Peyer's patch (tissue), 4 donors: ENCODE measurements at regions not wholly inside any gene's neighbourhood (a gene's known extent, or its start where the extent isn't known, plus 50 kb on each side); places are given as distances from the start of the nearest gene placed in this dataset.
A peak's percentile ranks its signal among the peaks of the same experiment; 100 is the strongest.

Experiments
- DNase-seq, 3 donors: peaks; one replicate each; pipeline ENCODE4 v3.0.0-alpha.2; 2017 to 2019
- H3K27ac ChIP-seq, 4 donors: fragments of 200-600 bp; sonication (generic); one replicate each; pipeline ENCODE4 v1.5.1; 2016 to 2019
- H3K27me3 ChIP-seq, 2 donors: fragments of 200-600 bp; sonication (generic); one replicate each; pipeline ENCODE4 v1.5.1; 2019
- H3K36me3 ChIP-seq, 3 donors: fragments of 200-600 bp; sonication (generic); one replicate each; pipeline ENCODE4 v1.5.1; 2016 to 2019
- H3K4me1 ChIP-seq, 4 donors: fragments of 200-600 bp; sonication (generic); one replicate each; pipeline ENCODE4 v1.5.1; 2016 to 2019
- H3K4me3 ChIP-seq, 4 donors: fragments of 200-600 bp; sonication (generic); 1 replicate in 3 of 4; 2 replicates in 1 of 4; pipeline ENCODE4 v1.5.1; 2016 to 2019; ENCODE audit warnings: mild to moderate bottlenecking in 1 of 4
- H3K9me3 ChIP-seq, 4 donors: fragments of 200-600 bp; sonication (generic); one replicate each; pipeline ENCODE4 v1.5.1; 2016 to 2019; ENCODE audit warnings: mild to moderate bottlenecking in 1 of 4
- CTCF ChIP-seq, 6 experiments: fragments of 450-650 bp in 4 of 6; fragments of 200-600 bp in 2 of 6; sonication (generic) in 1 of 6; IDR thresholded peaks; one replicate each; pipeline ENCODE4 v1.5.1; 2017 to 2019; ENCODE audit warnings: antibody characterized with exemption in 6 of 6, mild to moderate bottlenecking in 3 of 6, moderate library complexity in 1 of 6
- POLR2A ChIP-seq, 2 donors: fragments of 450-650 bp; IDR thresholded peaks; one replicate each; pipeline ENCODE4 v1.5.1; 2017; ENCODE audit warnings: antibody characterized with exemption in 2 of 2, mild to moderate bottlenecking in 2 of 2, moderate library complexity in 2 of 2

GRCh38 chr2:9703085-9703678 is 72.4 kb upstream of the YWHAQ start:
- TF ChIP-seq CTCF (IDR thresholded peaks at IDR 0.05) (no peak), POLR2A (IDR thresholded peaks at IDR 0.05) (no peak)
- Histone ChIP-seq H3K4me1 (peaks cover 0 to 16% (median 0%) of the 10 kb centered on the region in 4 donors), H3K27me3 (no peaks in the 10 kb centered on the region), H3K27ac (no peak overlapping the region), H3K36me3 (no peaks in the 10 kb centered on the region), H3K9me3 (no peaks in the 10 kb centered on the region), H3K4me3 (no peak overlapping the region)
- DNase-seq: peak in 2 of 3 donors; percentile 20 to 52

GRCh38 chr2:9703701-9704221 is 73.0 kb upstream of the YWHAQ start:
- Histone ChIP-seq H3K9me3 (no peaks in the 10 kb centered on the region), H3K4me1 (peaks cover 0 to 16% (median 0%) of the 10 kb centered on the region in 4 donors), H3K36me3 (no peaks in the 10 kb centered on the region), H3K27me3 (no peaks in the 10 kb centered on the region), H3K4me3 (no peak overlapping the region), H3K27ac (no peak overlapping the region)
- DNase-seq: peak in 1 of 3 donors; percentile 57
- TF ChIP-seq POLR2A (IDR thresholded peaks at IDR 0.05) (no peak), CTCF (IDR thresholded peaks at IDR 0.05) (peak in 2 of 6 experiments; percentile 8 to 34)

- H3K4me1 ChIP-seq: peaks cover 0 to 16% (median 0%) of the 10 kb centered on the region in 4 donors
- TF ChIP-seq POLR2A (IDR thresholded peaks at IDR 0.05) (no peak), CTCF (IDR thresholded peaks at IDR 0.05) (no peak)
- no peak overlapping the region for H3K27ac ChIP-seq
- no peak for DNase-seq
- H3K9me3 ChIP-seq: no peaks in the 10 kb centered on the region
- H3K36me3 ChIP-seq: no peaks in the 10 kb centered on the region
- no peaks in the 10 kb centered on the region for H3K27me3 ChIP-seq
- no peak overlapping the region for H3K4me3 ChIP-seq
These were observed 73.8 kb upstream of the YWHAQ start for GRCh38 chr2:9704600-9704999.

- DNase-seq: no peak
- TF ChIP-seq POLR2A (IDR thresholded peaks at IDR 0.05) (no peak), CTCF (IDR thresholded peaks at IDR 0.05) (no peak)
- Histone ChIP-seq H3K27me3 (no peaks in the 10 kb centered on the region), H3K36me3 (no peaks in the 10 kb centered on the region), H3K27ac (no peak overlapping the region), H3K4me1 (peaks cover 0 to 16% (median 0%) of the 10 kb centered on the region in 4 donors), H3K9me3 (no peaks in the 10 kb centered on the region), H3K4me3 (no peak overlapping the region)
These were observed 74.4 kb upstream of the YWHAQ start for GRCh38 chr2:9705196-9705595.

GRCh38 chr2:9707008-9707407 is 76.2 kb upstream of the YWHAQ start:
- no peak overlapping the region for H3K27ac ChIP-seq
- H3K4me1 ChIP-seq: peaks cover 0 to 16% (median 0%) of the 10 kb centered on the region in 4 donors
- no peak for DNase-seq
- H3K9me3 ChIP-seq: no peaks in the 10 kb centered on the region
- no peak overlapping the region for H3K4me3 ChIP-seq
- no peaks in the 10 kb centered on the region for H3K27me3 ChIP-seq
- no peak for TF ChIP-seq POLR2A (IDR thresholded peaks at IDR 0.05)
- TF ChIP-seq CTCF (IDR thresholded peaks at IDR 0.05): no peak
- no peaks in the 10 kb centered on the region for H3K36me3 ChIP-seq
